Mesenchymal stem cell (in vitro differentiated cells and primary cell): ENCODE measurements at regions not wholly inside any gene's neighbourhood (a gene's known extent, or its start where the extent isn't known, plus 50 kb on each side); places are given as distances from the start of the nearest gene placed in this dataset.

Experiments used
- DNase-seq: peaks from one replicate; pipeline ENCODE4 v3.0.0-alpha.2; 2013
- H2AFZ ChIP-seq: one replicate; pipeline ENCODE4 v1.6.1; 2013; ENCODE audit warnings: low read depth, mild to moderate bottlenecking, control low read depth, inconsistent platforms, low read length, moderate library complexity
- H2AK5ac ChIP-seq: 2 replicates; pipeline ENCODE4 v1.6.1; 2013; ENCODE audit warnings: low read length, moderate library complexity, mild to moderate bottlenecking, inconsistent platforms; ENCODE audit not compliant: severe bottlenecking
- H2BK120ac ChIP-seq: one replicate; pipeline ENCODE4 v1.6.1; 2013; ENCODE audit warnings: low read depth, mild to moderate bottlenecking, inconsistent platforms, low read length, moderate library complexity
- H2BK12ac ChIP-seq, 2 experiments: one replicate each; pipeline ENCODE4 v1.6.1; 2013; ENCODE audit warnings: inconsistent platforms in 2 of 2, low read length in 2 of 2, mild to moderate bottlenecking in 2 of 2, moderate library complexity in 2 of 2, control low read depth in 1 of 2
- H2BK15ac ChIP-seq: one replicate; pipeline ENCODE4 v1.6.1; 2013; ENCODE audit warnings: mild to moderate bottlenecking, low read depth, inconsistent platforms; ENCODE audit not compliant: poor library complexity, severe bottlenecking
- H2BK5ac ChIP-seq: 2 replicates; pipeline ENCODE4 v1.6.1; 2013; ENCODE audit warnings: low read depth, mild to moderate bottlenecking, low read length, control low read depth, inconsistent platforms; ENCODE audit not compliant: poor library complexity, severe bottlenecking
- H3K14ac ChIP-seq, 2 experiments: one replicate each; pipeline ENCODE4 v1.6.1; 2013; ENCODE audit warnings: inconsistent platforms in 2 of 2, low read length in 2 of 2, control low read depth in 1 of 2, mild to moderate bottlenecking in 1 of 2, moderate library complexity in 1 of 2
- H3K18ac ChIP-seq, 2 experiments: one replicate each; pipeline ENCODE4 v1.6.1; 2013; ENCODE audit warnings: inconsistent platforms in 2 of 2, low read length in 2 of 2, control low read depth in 1 of 2, low read depth in 1 of 2, mild to moderate bottlenecking in 1 of 2
- H3K23ac ChIP-seq, 2 experiments: one replicate each; pipeline ENCODE4 v1.6.1; 2013; ENCODE audit warnings: inconsistent platforms in 2 of 2, low read length in 2 of 2, mild to moderate bottlenecking in 2 of 2, moderate library complexity in 2 of 2, control low read depth in 1 of 2
- H3K27ac ChIP-seq: 2 replicates; pipeline ENCODE4 v1.5.1; 2013; ENCODE audit warnings: mild to moderate bottlenecking, moderate library complexity, low read length, control low read depth, inconsistent platforms; ENCODE audit not compliant: poor library complexity, severe bottlenecking
- H3K27me3 ChIP-seq, 2 experiments: 2 replicates each; pipeline versions ENCODE4 v1.6.1 to v1.7.0; 2013; ENCODE audit warnings: low read length in 2 of 2, mild to moderate bottlenecking in 2 of 2, moderate library complexity in 2 of 2, control low read depth in 1 of 2, inconsistent platforms in 1 of 2; ENCODE audit not compliant: control insufficient read depth in 1 of 2, insufficient read depth in 1 of 2
- H3K36me3 ChIP-seq, 2 experiments: 2 replicates each; pipeline versions ENCODE4 v1.6.1 to v1.7.0; 2013; ENCODE audit warnings: low read length in 2 of 2, control low read depth in 1 of 2, inconsistent platforms in 1 of 2, low read depth in 1 of 2, mild to moderate bottlenecking in 1 of 2; ENCODE audit not compliant: insufficient read depth in 2 of 2, control insufficient read depth in 1 of 2
- H3K4ac ChIP-seq, 2 experiments: one replicate each; pipeline ENCODE4 v1.6.1; 2013; ENCODE audit warnings: inconsistent platforms in 2 of 2, low read length in 2 of 2, mild to moderate bottlenecking in 2 of 2, moderate library complexity in 2 of 2, control low read depth in 1 of 2, low read depth in 1 of 2
- H3K4me1 ChIP-seq: 2 replicates; pipeline ENCODE4 v1.6.1; 2013; ENCODE audit warnings: low read depth, low read length, control low read depth; ENCODE audit not compliant: control insufficient read depth, insufficient read depth
- H3K4me2 ChIP-seq: 2 replicates; pipeline ENCODE4 v1.6.1; 2013; ENCODE audit warnings: low read length, mild to moderate bottlenecking, inconsistent platforms; ENCODE audit not compliant: poor library complexity, severe bottlenecking
- H3K4me3 ChIP-seq, 2 experiments: 2 replicates each; pipeline versions ENCODE4 v1.5.1 to v1.7.0; 2013; ENCODE audit warnings: low read length in 2 of 2, mild to moderate bottlenecking in 2 of 2, control low read depth in 1 of 2, low read depth in 1 of 2; ENCODE audit not compliant: insufficient read depth in 1 of 2
- H3K79me1 ChIP-seq: replicated peaks from 2 replicates; pipeline ENCODE4 v1.6.1; 2013; ENCODE audit warnings: mild to moderate bottlenecking, control low read depth, low read length, inconsistent platforms; ENCODE audit not compliant: poor library complexity, severe bottlenecking
- H3K9ac ChIP-seq: 2 replicates; pipeline ENCODE4 v1.7.0; 2013; ENCODE audit warnings: mild to moderate bottlenecking, low read length, moderate library complexity
- H3K9me3 ChIP-seq: 2 replicates; pipeline ENCODE4 v1.7.0; 2013; ENCODE audit warnings: mild to moderate bottlenecking, low read length; ENCODE audit not compliant: control insufficient read depth
- H4K8ac ChIP-seq: one replicate; pipeline ENCODE4 v1.6.1; 2013; ENCODE audit warnings: inconsistent platforms, mild to moderate bottlenecking, low read length, moderate library complexity
- H4K91ac ChIP-seq: one replicate; pipeline ENCODE4 v1.6.1; 2013; ENCODE audit warnings: mild to moderate bottlenecking, low read length, inconsistent platforms
- WGBS: methylation state at CpG from one replicate; pipeline ENCODE4 v1.1.7; 2013; ENCODE audit warnings: mixed read lengths; 5-methylcytosine and 5-hydroxymethylcytosine counted together

DNA sequence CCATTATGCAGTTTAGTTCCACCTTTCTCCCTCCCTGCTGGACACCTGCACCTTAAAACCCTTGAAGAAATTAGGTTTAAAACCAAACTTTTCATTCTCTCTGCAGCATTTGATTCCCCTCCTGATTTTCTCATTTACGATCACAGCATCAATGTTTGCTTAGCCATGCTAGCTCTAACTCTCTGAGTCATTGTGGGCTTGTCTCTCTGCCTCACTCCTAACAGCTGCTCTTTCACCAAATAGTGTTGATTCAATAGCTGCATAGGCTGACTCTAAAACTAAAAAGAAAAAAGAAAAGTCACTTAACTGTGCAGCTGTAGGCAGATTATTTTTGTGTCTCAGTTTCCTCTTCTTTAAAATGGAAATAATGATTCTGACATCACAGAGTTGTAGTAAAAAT is 1124.9 kb downstream of the DIAPH3 start:
- Histone ChIP-seq H2BK120ac (no peak overlapping the region), H3K14ac (no peak overlapping the region), H3K23ac (no peak overlapping the region), H4K8ac (no peak overlapping the region), H3K79me1 (no peaks in the 10 kb centered on the region), H3K9ac (no peak overlapping the region), H3K4me2 (no peak overlapping the region), H3K36me3 (no peaks in the 10 kb centered on the region), H2AK5ac (no peak overlapping the region), H2BK15ac (no peak overlapping the region), H4K91ac (no peak overlapping the region), H3K18ac (no peak overlapping the region), H2AFZ (no peak overlapping the region), H3K4me1 (no peaks in the 10 kb centered on the region), H3K27ac (no peak overlapping the region), H3K27me3 (no peaks in the 10 kb centered on the region), H2BK12ac (no peak overlapping the region), H3K4me3 (no peak overlapping the region), H3K9me3 (peaks cover 2% of the 10 kb centered on the region), H3K4ac (no peak overlapping the region), H2BK5ac (no peak overlapping the region)
- 56% methylated on average over 1 of the region's 1 CpG for WGBS
- peak; percentile 24 for DNase-seq

GRCh38 chr13:59043016-59043415 is 1120.7 kb downstream of the DIAPH3 start:
- H3K79me1 ChIP-seq = no peaks in the 10 kb centered on the region
- H3K9me3 ChIP-seq = no peaks in the 10 kb centered on the region
- no peaks in the 10 kb centered on the region for H3K4me1 ChIP-seq
- H2BK12ac ChIP-seq = no peak overlapping the region
- H3K4me3 ChIP-seq = no peak overlapping the region
- 73% methylated on average over 2 of the region's 2 CpGs for WGBS
- no peak overlapping the region for H3K9ac ChIP-seq
- no peak overlapping the region for H2BK5ac ChIP-seq
- H3K27me3 ChIP-seq = no peaks in the 10 kb centered on the region
- no peak overlapping the region for H3K4me2 ChIP-seq
- H2BK15ac ChIP-seq = no peak overlapping the region
- no peak overlapping the region for H2AFZ ChIP-seq
- H3K14ac ChIP-seq = no peak overlapping the region
- H4K8ac ChIP-seq = no peak overlapping the region
- no peak for DNase-seq
- no peak overlapping the region for H3K27ac ChIP-seq
- H3K23ac ChIP-seq = no peak overlapping the region
- H3K18ac ChIP-seq = no peak overlapping the region
- H4K91ac ChIP-seq = no peak overlapping the region
- H2AK5ac ChIP-seq = no peak overlapping the region
- H3K4ac ChIP-seq = no peak overlapping the region
- no peaks in the 10 kb centered on the region for H3K36me3 ChIP-seq
- H2BK120ac ChIP-seq = no peak overlapping the region

GRCh38 chr13:59047546-59047945 is 1116.2 kb downstream of the DIAPH3 start:
- Histone ChIP-seq H3K27ac (no peak overlapping the region), H2BK15ac (no peak overlapping the region), H3K27me3 (no peaks in the 10 kb centered on the region), H3K4me3 (no peak overlapping the region), H2BK120ac (no peak overlapping the region), H3K9ac (no peak overlapping the region), H2BK5ac (no peak overlapping the region), H3K4ac (no peak overlapping the region), H2AFZ (no peak overlapping the region), H3K4me1 (no peaks in the 10 kb centered on the region), H3K9me3 (no peaks in the 10 kb centered on the region), H3K14ac (no peak overlapping the region), H3K4me2 (no peak overlapping the region), H2BK12ac (no peak overlapping the region), H3K36me3 (no peaks in the 10 kb centered on the region), H3K18ac (no peak overlapping the region), H3K79me1 (no peaks in the 10 kb centered on the region), H4K8ac (no peak overlapping the region), H3K23ac (no peak overlapping the region), H4K91ac (no peak overlapping the region), H2AK5ac (no peak overlapping the region)
- 85% methylated on average over 2 of the region's 2 CpGs for WGBS
- DNase-seq = no peak

DNA sequence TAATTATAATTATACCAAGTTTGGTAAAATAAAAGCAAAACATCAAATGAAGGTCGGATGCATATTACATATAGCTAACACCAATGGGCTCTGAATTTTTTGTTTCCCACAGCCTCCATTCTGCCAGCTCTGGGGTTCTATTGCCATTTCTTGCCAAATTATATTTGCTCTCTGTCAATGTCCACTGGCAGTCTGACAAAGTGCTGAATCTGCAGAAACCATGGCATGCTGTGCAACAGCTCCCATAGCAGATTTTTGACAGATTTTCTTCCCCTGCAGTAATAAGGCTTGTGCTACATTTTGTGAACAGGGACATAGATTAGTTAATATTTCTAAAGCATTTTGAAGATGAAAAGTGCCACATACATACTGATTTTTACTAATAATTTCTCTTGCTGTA is 1102.1 kb downstream of the DIAPH3 start:
- no peak for DNase-seq
- Histone ChIP-seq H2BK15ac (no peak overlapping the region), H2BK120ac (no peak overlapping the region), H3K4me3 (no peak overlapping the region), H3K27ac (no peak overlapping the region), H3K4ac (no peak overlapping the region), H3K9me3 (no peaks in the 10 kb centered on the region), H3K79me1 (no peaks in the 10 kb centered on the region), H3K4me1 (no peaks in the 10 kb centered on the region), H3K18ac (no peak overlapping the region), H3K14ac (no peak overlapping the region), H3K4me2 (no peak overlapping the region), H2AK5ac (no peak overlapping the region), H4K91ac (no peak overlapping the region), H2BK5ac (no peak overlapping the region), H2AFZ (no peak overlapping the region), H3K27me3 (no peaks in the 10 kb centered on the region), H3K9ac (no peak overlapping the region), H4K8ac (no peak overlapping the region), H3K36me3 (no peaks in the 10 kb centered on the region), H3K23ac (no peak overlapping the region), H2BK12ac (no peak overlapping the region)
- 92% methylated on average over 1 of the region's 1 CpG for WGBS
